IPS DF 4.7 (cell line): ENCODE measurements at regions not wholly inside any gene's neighbourhood (a gene's known extent, or its start where the extent isn't known, plus 50 kb on each side); places are given as distances from the start of the nearest gene placed in this dataset.
"Not testable (repeated sequence)": the region's sequence is repeated elsewhere in the genome, so short reads cannot be mapped to it uniquely, and the experiment has no call there.

Experiments used
- DNase-seq: peaks from one replicate; pipeline ENCODE4 v3.0.0-alpha.2; 2013; ENCODE audit warnings: low spot score; ENCODE audit errors: extremely low read depth

- DNase-seq: no peak
Measured at GRCh38 chr5:89855417-89855816, 554.1 kb downstream of the CETN3 start.

DNA sequence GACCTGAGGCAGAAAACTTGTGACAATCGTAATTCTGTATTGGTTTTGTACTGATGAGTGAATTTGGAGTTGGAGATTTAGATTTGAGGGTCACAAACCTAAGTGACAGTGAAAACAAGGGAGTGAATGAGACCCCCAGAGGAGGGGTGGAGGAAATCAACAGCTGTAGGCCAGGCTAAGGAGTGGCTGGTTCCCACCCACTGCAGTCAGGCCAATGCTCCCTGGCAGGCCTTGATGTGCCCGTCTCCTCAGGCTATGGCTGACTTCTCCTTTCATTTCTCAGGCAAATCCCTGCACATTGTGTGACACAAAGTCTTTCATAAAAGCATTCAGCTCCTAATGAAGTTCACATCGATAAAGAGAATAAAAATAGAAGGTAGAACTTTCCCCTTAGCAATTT lies 557.6 kb downstream of the CETN3 start:
- no peak for DNase-seq

GRCh38 chr5:89850513-89850865 lies 559.1 kb downstream of the CETN3 start:
- no peak for DNase-seq

- no peak for DNase-seq
Measured at GRCh38 chr5:89849830-89850512, 559.6 kb downstream of the CETN3 start.

DNA sequence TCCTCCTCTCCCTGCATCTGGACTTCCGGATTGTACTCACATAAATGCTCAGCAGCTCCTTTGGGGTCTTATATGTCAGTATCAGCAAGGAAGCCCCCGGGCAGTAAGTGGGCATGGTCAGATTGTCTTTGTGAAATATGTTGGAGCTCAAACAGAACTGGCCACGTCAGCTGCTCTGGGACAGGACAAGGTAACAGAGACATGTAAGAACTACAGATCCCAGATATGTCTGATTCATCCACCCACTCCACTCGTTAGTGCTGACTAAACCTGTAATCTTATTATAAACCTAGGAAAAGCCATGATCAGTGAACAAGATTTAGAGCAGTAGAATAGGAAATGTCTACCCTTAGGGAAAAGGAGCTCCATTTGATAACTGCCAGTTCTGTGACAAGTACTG lies 561.8 kb downstream of the CETN3 start:
- DNase-seq: no peak

DNA sequence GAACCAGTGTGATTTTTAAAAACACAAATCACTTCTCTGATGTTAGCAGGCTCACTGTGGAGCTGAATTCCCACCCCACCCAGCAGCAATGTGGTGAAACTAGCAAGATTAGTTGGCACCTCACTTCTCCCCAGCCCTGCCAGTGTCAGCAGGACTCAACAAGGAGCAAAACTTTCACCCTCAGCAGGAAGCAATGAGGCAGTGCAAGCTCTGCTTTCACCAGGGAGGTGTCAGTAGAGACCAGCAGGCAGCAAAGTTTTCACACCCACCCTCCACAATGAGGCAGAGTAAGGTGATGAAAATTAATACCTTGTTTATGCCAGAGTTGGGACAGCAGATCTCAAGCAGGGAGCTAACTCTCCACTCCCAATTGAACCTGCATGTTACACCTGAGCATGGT lies 565.0 kb downstream of the CETN3 start:
- no peak for DNase-seq

DNA sequence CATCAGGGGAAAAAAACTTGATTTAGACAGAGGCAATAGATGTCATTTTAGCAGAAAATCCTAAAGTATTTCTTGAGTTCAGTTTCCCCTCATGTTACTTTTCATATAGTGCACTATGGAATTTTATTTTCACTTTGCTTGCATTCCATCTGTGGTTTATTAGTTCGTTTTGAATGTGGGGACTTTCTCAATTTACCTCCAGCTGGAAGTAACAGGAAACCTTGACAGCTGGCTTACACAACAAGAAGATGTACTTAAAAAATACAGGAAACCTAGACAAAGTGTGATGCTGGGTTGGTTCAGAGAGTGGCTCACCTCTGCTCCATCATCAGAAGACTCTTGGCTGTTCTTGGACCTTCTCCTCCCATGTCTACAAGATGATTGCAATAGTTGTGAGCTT lies 567.0 kb downstream of the CETN3 start:
- DNase-seq: no peak

- DNase-seq: no peak
Measured at GRCh38 chr5:89840906-89841305, 568.6 kb downstream of the CETN3 start.

DNA sequence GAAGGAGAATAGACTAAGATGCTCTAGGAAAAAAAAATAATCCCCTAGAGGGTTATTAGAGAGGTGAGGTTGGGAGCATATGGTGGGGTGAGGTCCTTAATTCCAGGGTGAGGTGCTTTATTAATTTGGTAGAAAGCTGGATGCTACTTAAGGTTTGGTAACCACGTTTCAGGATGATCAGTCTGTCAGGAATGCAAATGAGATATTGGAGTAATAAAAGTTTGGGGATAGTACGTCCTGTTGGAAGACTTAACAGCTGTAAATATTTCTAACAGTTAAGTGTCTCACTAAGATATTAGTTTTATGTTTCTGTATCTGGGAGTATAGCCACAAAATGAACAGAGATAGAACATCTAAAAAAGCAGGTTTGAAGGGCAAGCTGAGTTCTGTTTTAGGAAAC lies 578.9 kb downstream of the CETN3 start:
- no peak for DNase-seq

DNA sequence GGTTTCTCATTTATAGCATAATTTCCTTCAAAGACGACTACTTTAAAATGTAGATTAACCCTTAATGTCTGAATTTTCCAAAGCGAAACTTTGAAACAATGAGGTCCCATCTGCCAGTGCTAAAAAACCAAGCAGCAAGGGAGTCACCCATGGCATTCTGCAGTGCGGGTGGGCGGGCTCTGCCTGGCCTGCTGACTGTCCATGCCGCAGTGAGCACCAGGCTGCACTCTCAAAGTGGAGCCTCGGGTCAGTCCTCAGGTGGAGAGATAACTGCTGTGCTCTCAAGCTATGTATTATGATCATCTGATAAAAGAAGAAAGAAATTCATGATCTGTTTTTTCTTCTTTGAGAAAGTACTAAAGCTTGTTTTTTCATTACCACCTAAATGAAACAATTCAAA lies 581.6 kb downstream of the CETN3 start:
- DNase-seq: no peak

- DNase-seq: no peak
Measured at GRCh38 chr5:89827359-89827758, 582.2 kb downstream of the CETN3 start.

- DNase-seq: no peak
Measured at GRCh38 chr5:89826938-89827337, 582.6 kb downstream of the CETN3 start.

- no peak for DNase-seq
Measured at GRCh38 chr5:89823046-89823445, 586.5 kb downstream of the CETN3 start.

DNA sequence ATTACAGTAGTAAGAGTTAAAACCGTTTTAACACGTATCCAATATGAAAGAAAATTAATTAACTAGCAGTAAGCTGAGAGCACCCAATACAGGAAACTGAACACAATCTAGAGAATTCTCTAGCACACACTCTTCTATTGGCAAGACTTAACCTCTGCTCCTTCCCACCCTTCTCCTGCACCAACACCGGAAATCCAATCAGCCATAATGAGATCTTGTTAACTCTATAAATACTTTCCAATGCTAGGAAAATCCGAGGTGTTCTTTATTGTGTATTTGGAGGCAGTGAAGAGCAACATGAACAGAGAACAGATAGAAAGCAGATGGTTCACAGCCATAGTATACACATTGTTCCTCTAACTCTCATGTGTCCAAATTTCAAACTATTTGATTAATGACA lies 591.7 kb downstream of the CETN3 start:
- DNase-seq: no peak

- no peak for DNase-seq
Measured at GRCh38 chr5:89816038-89816437, 593.5 kb downstream of the CETN3 start.

GRCh38 chr5:89800735-89801134 lies 608.8 kb downstream of the CETN3 start:
- peak; percentile 3 for DNase-seq

- not testable (repeated sequence) for DNase-seq
Measured at GRCh38 chr5:89794504-89794903, 615.1 kb downstream of the CETN3 start.

DNA sequence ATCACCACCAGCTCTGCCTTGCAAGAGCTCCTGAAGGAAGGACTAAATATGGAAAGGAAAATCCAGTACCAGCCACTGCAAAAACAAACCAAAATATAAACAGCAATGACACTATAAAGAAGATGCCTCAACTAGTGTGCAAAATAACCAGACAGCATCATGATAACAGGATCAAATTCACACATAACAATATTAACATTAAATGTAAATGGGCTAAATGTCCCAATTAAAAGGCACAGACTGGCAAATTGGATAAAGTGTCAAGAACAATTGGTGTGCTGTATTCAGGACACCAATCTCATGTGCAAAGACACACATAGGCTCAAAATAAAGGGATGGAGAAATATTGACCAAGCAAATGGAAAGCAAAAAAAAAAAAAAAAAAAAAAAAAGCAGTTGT lies 629.8 kb downstream of the CETN3 start:
- DNase-seq: not testable (repeated sequence)

- no peak for DNase-seq
Measured at GRCh38 chr5:89777758-89778157, 631.8 kb downstream of the CETN3 start.

DNA sequence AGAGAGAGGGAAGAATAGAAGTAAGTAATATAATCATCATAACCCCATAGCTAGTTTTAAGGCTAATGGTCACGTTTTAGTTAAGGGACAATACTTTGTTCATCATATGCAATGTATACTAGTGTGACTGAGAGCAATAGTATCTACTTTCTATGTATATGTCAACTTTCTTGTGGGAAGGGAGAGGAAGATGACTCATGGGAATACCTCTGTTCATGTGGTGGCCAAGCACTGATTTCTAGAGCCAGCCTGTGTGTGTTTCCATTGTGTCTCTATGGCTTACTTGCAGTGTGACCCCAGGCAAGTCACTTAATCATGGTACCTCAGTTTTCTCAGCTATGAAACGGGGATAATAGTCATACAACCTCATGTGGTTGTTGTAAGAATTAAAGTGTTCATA lies 639.6 kb downstream of the CETN3 start:
- DNase-seq: no peak

- DNase-seq: no peak
Measured at GRCh38 chr5:89759802-89760201, 649.8 kb downstream of the CETN3 start.

- no peak for DNase-seq
Measured at GRCh38 chr5:89758146-89758545, 651.4 kb downstream of the CETN3 start.

- DNase-seq: no peak
Measured at GRCh38 chr5:89756955-89757354, 652.6 kb downstream of the CETN3 start.

DNA sequence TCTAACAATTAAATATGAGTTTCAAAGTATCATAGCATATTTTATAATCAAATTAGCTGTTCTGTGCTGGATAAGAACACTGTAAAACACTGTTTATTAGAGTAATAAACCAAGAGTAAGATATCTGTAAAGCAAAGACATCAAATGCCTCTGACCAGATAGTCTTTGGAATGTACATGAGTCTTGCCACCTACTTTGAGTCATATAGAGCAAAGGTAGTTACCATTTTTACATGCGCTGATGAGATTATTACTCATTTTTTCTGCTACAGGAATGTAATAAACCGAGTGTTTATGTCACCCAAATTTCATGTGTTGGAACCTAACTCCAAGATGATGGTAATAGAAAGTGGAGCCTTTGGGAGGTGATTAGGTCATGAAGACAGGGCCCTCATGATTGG lies 654.5 kb downstream of the CETN3 start:
- no peak for DNase-seq
